Ectodermal cell (in vitro differentiated cells): ENCODE measurements at regions not wholly inside any gene's neighbourhood (a gene's known extent, or its start where the extent isn't known, plus 50 kb on each side); places are given as distances from the start of the nearest gene placed in this dataset.

Experiments
- H3K27ac ChIP-seq: 2 replicates; pipeline ENCODE4 v1.7.0; 2013; ENCODE audit warnings: mild to moderate bottlenecking, low read depth, low read length; ENCODE audit not compliant: insufficient read depth, poor library complexity, severe bottlenecking
- H3K27me3 ChIP-seq: 2 replicates; pipeline ENCODE4 v1.7.0; 2013; ENCODE audit warnings: mild to moderate bottlenecking, low read length; ENCODE audit not compliant: insufficient read depth, control insufficient read depth, poor library complexity, severe bottlenecking
- H3K36me3 ChIP-seq: one replicate; pipeline ENCODE4 v1.7.0; 2013; ENCODE audit warnings: low read length; ENCODE audit not compliant: control insufficient read depth, insufficient read depth
- H3K4me1 ChIP-seq: one replicate; pipeline ENCODE4 v1.7.0; 2013; ENCODE audit warnings: low read length; ENCODE audit not compliant: control insufficient read depth, insufficient read depth
- H3K4me3 ChIP-seq: 2 replicates; pipeline ENCODE4 v1.7.0; 2013; ENCODE audit warnings: low read depth, low read length, control low read depth; ENCODE audit not compliant: insufficient read depth
- H3K9me3 ChIP-seq: 2 replicates; pipeline ENCODE4 v1.7.0; 2013; ENCODE audit warnings: mild to moderate bottlenecking, low read length, moderate library complexity; ENCODE audit not compliant: control insufficient read depth
- WGBS, 2 experiments: methylation state at CpG; one replicate each; pipeline ENCODE4 v1.1.7; 2013; ENCODE audit warnings: missing lambda C conversion rate in 2 of 2; 5-methylcytosine and 5-hydroxymethylcytosine counted together

GRCh38 chr3:139764069-139764905 is 86.5 kb upstream of the NMNAT3 start:
- Histone ChIP-seq H3K27me3 (no peaks in the 10 kb centered on the region), H3K4me3 (no peak overlapping the region), H3K27ac (no peak overlapping the region), H3K36me3 (no peaks in the 10 kb centered on the region), H3K4me1 (peaks cover 8% of the 10 kb centered on the region), H3K9me3 (no peaks in the 10 kb centered on the region)
- WGBS, 2 experiments: 89 to 91% methylated on average over 7 of the region's 7 CpGs

DNA sequence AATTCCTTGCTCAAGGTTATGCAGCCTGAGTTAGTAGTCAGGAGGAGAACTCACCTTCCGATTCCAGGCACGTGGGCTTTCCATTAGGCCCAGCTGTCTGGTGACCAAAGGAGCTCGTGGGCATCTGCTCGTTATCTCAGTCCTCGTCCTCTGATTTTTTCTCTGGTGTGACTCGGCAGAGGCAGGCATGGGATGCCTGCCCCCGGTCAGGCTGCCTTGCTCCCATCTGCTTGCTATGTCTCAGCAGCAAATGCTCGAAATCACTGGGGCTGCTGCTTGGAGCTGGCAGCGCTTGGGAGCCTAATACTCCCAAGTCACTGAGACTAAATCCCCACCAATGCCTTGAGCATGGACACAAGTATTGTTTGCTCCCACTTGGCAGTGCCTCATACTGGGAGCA is 84.5 kb upstream of the NMNAT3 start:
- H3K4me3 ChIP-seq: no peak overlapping the region
- no peaks in the 10 kb centered on the region for H3K36me3 ChIP-seq
- H3K4me1 ChIP-seq: peaks cover 12% of the 10 kb centered on the region
- H3K9me3 ChIP-seq: no peaks in the 10 kb centered on the region
- H3K27me3 ChIP-seq: no peaks in the 10 kb centered on the region
- H3K27ac ChIP-seq: no peak overlapping the region
- WGBS, 2 experiments: 89 to 90% methylated on average over 9 of the region's 9 CpGs

- 64 to 65% methylated on average over 2 of the region's 2 CpGs for WGBS, 2 experiments
- no peaks in the 10 kb centered on the region for H3K27me3 ChIP-seq
- H3K27ac ChIP-seq: peak overlapping the region; percentile 78
- H3K4me3 ChIP-seq: no peak overlapping the region
- H3K4me1 ChIP-seq: peaks cover 12% of the 10 kb centered on the region
- no peaks in the 10 kb centered on the region for H3K36me3 ChIP-seq
- H3K9me3 ChIP-seq: no peaks in the 10 kb centered on the region
Measured at GRCh38 chr3:139759470-139759869, 81.7 kb upstream of the NMNAT3 start.

- H3K27ac ChIP-seq: peak overlapping the region; percentile 78
- H3K4me3 ChIP-seq: no peak overlapping the region
- no peaks in the 10 kb centered on the region for H3K36me3 ChIP-seq
- no peaks in the 10 kb centered on the region for H3K9me3 ChIP-seq
- H3K27me3 ChIP-seq: no peaks in the 10 kb centered on the region
- 66 to 77% methylated on average over 5 of the region's 5 CpGs for WGBS, 2 experiments
- H3K4me1 ChIP-seq: peaks cover 12% of the 10 kb centered on the region
Measured at GRCh38 chr3:139758654-139759291, 81.0 kb upstream of the NMNAT3 start.

DNA sequence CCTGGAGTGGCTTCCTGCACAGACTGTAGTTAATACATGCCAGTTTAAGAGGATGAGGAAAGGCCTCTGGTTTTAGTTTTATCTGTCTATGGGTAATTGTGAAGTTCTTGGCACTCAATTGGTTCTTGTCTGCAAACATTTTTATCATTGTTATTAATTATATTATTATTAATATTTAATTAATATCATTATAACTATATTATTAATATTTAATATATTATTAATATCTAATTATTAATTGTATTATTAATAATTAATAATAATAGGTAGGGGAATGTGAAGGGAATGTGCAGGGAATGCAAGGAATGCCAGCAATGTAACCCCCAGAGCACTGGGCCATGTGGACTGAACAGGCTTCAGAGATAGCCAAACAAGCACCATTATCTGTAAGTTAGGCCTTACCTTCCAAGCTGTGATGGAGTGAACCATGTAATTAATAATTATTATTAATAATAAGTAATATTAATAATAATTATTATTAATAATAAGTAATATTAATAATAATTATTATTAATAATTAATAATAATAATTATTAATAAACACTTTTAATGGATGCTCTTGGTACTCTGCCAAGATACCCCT is 79.8 kb upstream of the NMNAT3 start:
- H3K4me1 ChIP-seq: peaks cover 10% of the 10 kb centered on the region
- no peak overlapping the region for H3K27ac ChIP-seq
- H3K36me3 ChIP-seq: no peaks in the 10 kb centered on the region

DNA sequence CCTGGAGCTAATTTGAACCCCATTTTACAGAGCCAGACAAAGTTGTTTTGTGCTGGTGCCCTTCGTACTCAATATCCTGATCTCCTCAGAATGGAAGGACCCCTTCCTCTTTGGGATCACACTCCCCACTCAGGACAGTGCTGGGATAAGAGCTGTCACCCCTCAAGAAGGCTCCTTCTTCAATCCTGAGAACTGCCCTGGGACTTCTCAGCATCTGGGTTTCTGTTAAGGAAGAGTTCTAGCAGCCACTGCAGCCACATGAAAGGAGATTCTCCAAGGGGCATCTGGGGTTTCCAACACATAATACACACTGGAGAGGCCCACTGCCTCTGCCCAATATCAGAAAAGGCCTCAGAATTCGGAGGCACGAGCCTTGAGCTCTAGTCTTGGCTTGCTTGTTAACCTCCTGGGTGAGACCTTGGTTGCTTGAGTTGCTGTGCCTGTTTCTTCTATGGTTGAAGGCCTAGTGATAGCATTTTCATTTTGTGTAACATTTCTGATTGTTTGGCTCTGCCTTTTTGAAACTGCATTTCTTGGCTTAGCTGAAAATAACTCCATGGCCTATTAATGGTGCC is 78.8 kb upstream of the NMNAT3 start:
- peaks cover 8% of the 10 kb centered on the region for H3K4me1 ChIP-seq
- 93 to 96% methylated on average over 3 of the region's 3 CpGs for WGBS, 2 experiments
- no peak overlapping the region for H3K4me3 ChIP-seq
- no peaks in the 10 kb centered on the region for H3K9me3 ChIP-seq
- no peaks in the 10 kb centered on the region for H3K27me3 ChIP-seq
- H3K27ac ChIP-seq: no peak overlapping the region
- no peaks in the 10 kb centered on the region for H3K36me3 ChIP-seq

More for the DNA sequence above, 79.8 kb upstream of the NMNAT3 start:
- Histone ChIP-seq H3K9me3 (no peaks in the 10 kb centered on the region), H3K4me3 (no peak overlapping the region), H3K27me3 (no peaks in the 10 kb centered on the region)

GRCh38 chr3:139755551-139755950 is 77.8 kb upstream of the NMNAT3 start:
- Histone ChIP-seq H3K36me3 (no peaks in the 10 kb centered on the region), H3K9me3 (peaks cover under 1% of the 10 kb centered on the region), H3K4me1 (peaks cover 8% of the 10 kb centered on the region), H3K4me3 (no peak overlapping the region), H3K27ac (no peak overlapping the region), H3K27me3 (no peaks in the 10 kb centered on the region)
- 85 to 96% methylated on average over 3 of the region's 3 CpGs for WGBS, 2 experiments

GRCh38 chr3:139751789-139752188 is 74.0 kb upstream of the NMNAT3 start:
- Histone ChIP-seq H3K9me3 (peaks cover 3% of the 10 kb centered on the region), H3K27me3 (no peaks in the 10 kb centered on the region), H3K36me3 (no peaks in the 10 kb centered on the region), H3K4me1 (no peaks in the 10 kb centered on the region), H3K27ac (no peak overlapping the region), H3K4me3 (no peak overlapping the region)
- WGBS, 2 experiments: 84 to 100% methylated on average over 1 of the region's 2 CpGs

GRCh38 chr3:139746481-139746880 is 68.7 kb upstream of the NMNAT3 start:
- Histone ChIP-seq H3K27ac (no peak overlapping the region), H3K27me3 (no peaks in the 10 kb centered on the region), H3K4me1 (no peaks in the 10 kb centered on the region), H3K9me3 (peaks cover 3% of the 10 kb centered on the region), H3K36me3 (no peaks in the 10 kb centered on the region), H3K4me3 (no peak overlapping the region)

GRCh38 chr3:139745831-139746230 is 68.1 kb upstream of the NMNAT3 start:
- Histone ChIP-seq H3K27ac (no peak overlapping the region), H3K36me3 (no peaks in the 10 kb centered on the region), H3K9me3 (peaks cover 3% of the 10 kb centered on the region), H3K27me3 (no peaks in the 10 kb centered on the region), H3K4me3 (no peak overlapping the region), H3K4me1 (no peaks in the 10 kb centered on the region)
- 76 to 92% methylated on average over 3 to 4 of the region's 4 CpGs for WGBS, 2 experiments
